Transverse colon (tissue), 4 donors: ENCODE measurements at regions not wholly inside any gene's neighbourhood (a gene's known extent, or its start where the extent isn't known, plus 50 kb on each side); places are given as distances from the start of the nearest gene placed in this dataset.

Source experiments
- DNase-seq: peaks from one replicate; pipeline ENCODE4 v3.0.0-alpha.2; 2019
- H3K27ac ChIP-seq, 4 donors: fragments of 200-600 bp; sonication (generic); 2 replicates each; pipeline ENCODE4 v1.5.1; 2016 to 2018; ENCODE audit warnings: inconsistent platforms in 4 of 4
- H3K27me3 ChIP-seq: fragments of 200-600 bp; sonication (generic); 2 replicates; pipeline ENCODE4 v1.5.1; 2017; ENCODE audit warnings: inconsistent platforms
- H3K36me3 ChIP-seq, 4 donors: fragments of 200-600 bp; sonication (generic); 2 replicates each; pipeline ENCODE4 v1.5.1; 2017 to 2019; ENCODE audit warnings: inconsistent platforms in 4 of 4
- H3K4me1 ChIP-seq, 4 donors: fragments of 200-600 bp; sonication (generic); 2 replicates each; pipeline ENCODE4 v1.5.1; 2017 to 2020; ENCODE audit warnings: inconsistent platforms in 4 of 4
- H3K4me3 ChIP-seq, 4 donors: fragments of 200-600 bp; sonication (generic); 1 replicate in 1 of 4; 2 replicates in 3 of 4; pipeline versions ENCODE4 v1.5.1 to v1.6.1; 2017 to 2019; ENCODE audit warnings: inconsistent platforms in 4 of 4
- H3K9me3 ChIP-seq, 2 donors: fragments of 200-600 bp; sonication (generic); 2 replicates each; pipeline ENCODE4 v1.5.1; 2017 to 2019; ENCODE audit warnings: inconsistent platforms in 2 of 2
- EP300 ChIP-seq: sonication (generic); formaldehyde crosslinking; IDR thresholded peaks from one replicate; pipeline ENCODE4 v1.6.1; 2017; ENCODE audit warnings: antibody characterized with exemption, low read depth
- POLR2A ChIP-seq: fragments of 450-650 bp; IDR thresholded peaks from one replicate; pipeline ENCODE4 v1.6.1; 2016; ENCODE audit warnings: antibody characterized with exemption, mild to moderate bottlenecking, moderate library complexity
- POLR2AphosphoS5 ChIP-seq, 3 donors: sonication (generic); formaldehyde crosslinking; IDR thresholded peaks; one replicate each; pipeline ENCODE4 v1.6.1; 2016; ENCODE audit warnings: antibody characterized with exemption in 3 of 3
- WGBS, 2 donors: methylation state at CpG; one replicate each; pipeline ENCODE4 v1.1.5; 2018; ENCODE audit warnings: low coverage in 1 of 2; 5-methylcytosine and 5-hydroxymethylcytosine counted together
- in situ Hi-C, 4 donors: fragments of 200-750 bp; cut with MboI; loops; one replicate each; pipeline versions ENCODE4 v1.15.0 to v1.15.1; 2017; ENCODE audit warnings: low sequenced_read_pairs in 3 of 4, low pct_ligation_motif_present in 1 of 4, low pct_unique_long_range_greater_than_20kb in 1 of 4
- intact Hi-C: fragments of 100-400 bp; cut with DNase I; formaldehyde crosslinking; loops from one replicate; pipeline ENCODE4 v1.15.1; 2023; ENCODE audit warnings: low total_unique reads
- TF ChIP-seq, protein P1 (sequence below), 5 experiments: fragments of 200-600 bp in 3 of 5; fragments of 450-650 bp in 2 of 5; sonication (generic) in 3 of 5; IDR thresholded peaks; 1 replicate in 2 of 5; 2 replicates in 3 of 5; pipeline ENCODE4 v1.5.1; 2016 to 2017; ENCODE audit warnings: antibody characterized with exemption in 5 of 5, inconsistent platforms in 3 of 5, mild to moderate bottlenecking in 2 of 5, moderate library complexity in 1 of 5

DNA sequence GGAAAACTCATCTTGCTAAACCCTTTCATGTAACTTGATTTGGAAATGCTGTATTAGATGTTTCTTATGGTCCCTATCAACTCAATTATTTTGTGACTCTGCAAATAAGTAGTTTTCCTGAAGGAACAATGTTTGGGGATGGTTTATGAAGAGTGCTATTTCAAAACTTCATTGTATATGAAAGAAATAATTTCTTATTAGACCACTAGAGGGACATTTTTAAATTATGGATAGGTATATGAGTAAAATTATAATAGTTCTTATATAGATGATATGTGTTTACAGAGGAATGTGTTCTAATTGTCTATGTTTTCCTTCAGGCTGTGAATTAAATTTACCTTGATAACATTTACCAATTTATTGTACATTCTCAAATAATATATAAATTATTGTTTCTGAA lies 509.4 kb upstream of the RAG2 start:
- Histone ChIP-seq H3K27me3 (no peaks in the 10 kb centered on the region), H3K36me3 (no peaks in the 10 kb centered on the region), H3K4me1 (no peaks in the 10 kb centered on the region), H3K27ac (no peak overlapping the region), H3K9me3 (no peaks in the 10 kb centered on the region), H3K4me3 (no peak overlapping the region)
- intact Hi-C loops (loop anchor here (5.0 kb wide), 1 partner anchor 455 kb away; no protein-coding TSS in a partner anchor), in situ Hi-C loops (no loop called here)
- TF ChIP-seq, protein P1, sequence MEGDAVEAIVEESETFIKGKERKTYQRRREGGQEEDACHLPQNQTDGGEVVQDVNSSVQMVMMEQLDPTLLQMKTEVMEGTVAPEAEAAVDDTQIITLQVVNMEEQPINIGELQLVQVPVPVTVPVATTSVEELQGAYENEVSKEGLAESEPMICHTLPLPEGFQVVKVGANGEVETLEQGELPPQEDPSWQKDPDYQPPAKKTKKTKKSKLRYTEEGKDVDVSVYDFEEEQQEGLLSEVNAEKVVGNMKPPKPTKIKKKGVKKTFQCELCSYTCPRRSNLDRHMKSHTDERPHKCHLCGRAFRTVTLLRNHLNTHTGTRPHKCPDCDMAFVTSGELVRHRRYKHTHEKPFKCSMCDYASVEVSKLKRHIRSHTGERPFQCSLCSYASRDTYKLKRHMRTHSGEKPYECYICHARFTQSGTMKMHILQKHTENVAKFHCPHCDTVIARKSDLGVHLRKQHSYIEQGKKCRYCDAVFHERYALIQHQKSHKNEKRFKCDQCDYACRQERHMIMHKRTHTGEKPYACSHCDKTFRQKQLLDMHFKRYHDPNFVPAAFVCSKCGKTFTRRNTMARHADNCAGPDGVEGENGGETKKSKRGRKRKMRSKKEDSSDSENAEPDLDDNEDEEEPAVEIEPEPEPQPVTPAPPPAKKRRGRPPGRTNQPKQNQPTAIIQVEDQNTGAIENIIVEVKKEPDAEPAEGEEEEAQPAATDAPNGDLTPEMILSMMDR (IDR thresholded peaks at IDR 0.05), result no peak
- no peak for TF ChIP-seq POLR2AphosphoS5 (IDR thresholded peaks at IDR 0.05)
- TF ChIP-seq EP300, result no peak
- no peak for TF ChIP-seq POLR2A
- DNase-seq, result no peak

DNA sequence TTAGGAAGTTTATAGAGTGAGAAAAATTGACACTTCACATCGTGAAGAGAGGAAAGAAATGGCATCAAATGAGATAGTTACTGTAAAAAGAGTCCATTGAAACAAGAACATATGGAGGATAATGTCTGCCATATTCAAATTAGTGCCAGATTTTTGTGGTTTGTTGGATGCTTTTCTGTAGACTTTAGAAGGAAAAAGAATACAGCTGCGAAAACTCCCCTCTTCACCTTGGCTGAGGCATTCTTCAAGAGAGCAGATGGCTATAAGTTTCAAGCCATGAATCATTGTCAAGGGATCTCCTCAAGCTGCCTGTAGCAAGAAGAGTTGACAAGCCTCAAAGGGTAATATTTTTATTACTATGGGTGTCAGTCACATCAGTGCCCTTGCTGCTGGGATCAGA lies 507.4 kb upstream of the RAG2 start:
- Histone ChIP-seq H3K36me3 (no peaks in the 10 kb centered on the region), H3K27me3 (no peaks in the 10 kb centered on the region), H3K4me3 (no peak overlapping the region)

DNA sequence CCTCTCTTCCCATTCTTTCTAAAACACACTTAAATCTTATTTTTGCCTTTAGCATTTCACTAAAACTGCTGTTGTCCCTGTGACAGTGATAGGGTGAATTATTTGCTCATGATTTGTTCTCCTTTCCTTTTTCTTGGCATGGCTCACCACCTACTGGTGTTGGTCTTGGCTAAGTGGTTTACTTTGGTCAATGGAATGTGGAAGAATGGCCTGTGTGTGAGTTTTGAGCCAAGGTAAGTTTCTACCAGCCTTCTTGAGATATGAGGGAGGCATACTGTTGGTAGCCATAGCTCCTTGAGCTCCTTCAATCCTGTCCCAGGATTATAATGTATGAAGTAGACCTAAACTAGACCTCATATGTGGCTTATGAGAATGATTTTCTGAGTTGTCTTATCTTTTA lies 506.3 kb upstream of the RAG2 start:
- Histone ChIP-seq H3K4me3 (no peak overlapping the region), H3K27ac (no peak overlapping the region), H3K4me1 (no peaks in the 10 kb centered on the region), H3K36me3 (no peaks in the 10 kb centered on the region), H3K27me3 (no peaks in the 10 kb centered on the region), H3K9me3 (no peaks in the 10 kb centered on the region)
- TF ChIP-seq POLR2A, result no peak
- no peak for TF ChIP-seq POLR2AphosphoS5 (IDR thresholded peaks at IDR 0.05)
- no peak for TF ChIP-seq EP300
- TF ChIP-seq, protein P1 (IDR thresholded peaks at IDR 0.05), result no peak
- intact Hi-C loops (no loop called here), in situ Hi-C loops (no loop called here)
- no peak for DNase-seq

More for the DNA sequence above, 507.4 kb upstream of the RAG2 start:
- Histone ChIP-seq H3K9me3 (no peaks in the 10 kb centered on the region), H3K4me1 (no peaks in the 10 kb centered on the region), H3K27ac (no peak overlapping the region)
- intact Hi-C loops, result loop anchor here (5.0 kb wide), 1 partner anchor 453 kb away; no protein-coding TSS in a partner anchor
- WGBS, 2 donors, result 63 to 71% methylated on average over 2 of the region's 2 CpGs
- no peak for DNase-seq
- in situ Hi-C loops, result no loop called here
- TF ChIP-seq, protein P1 (IDR thresholded peaks at IDR 0.05), result no peak
- TF ChIP-seq EP300, result no peak
- no peak for TF ChIP-seq POLR2AphosphoS5 (IDR thresholded peaks at IDR 0.05)
- TF ChIP-seq POLR2A, result no peak

DNA sequence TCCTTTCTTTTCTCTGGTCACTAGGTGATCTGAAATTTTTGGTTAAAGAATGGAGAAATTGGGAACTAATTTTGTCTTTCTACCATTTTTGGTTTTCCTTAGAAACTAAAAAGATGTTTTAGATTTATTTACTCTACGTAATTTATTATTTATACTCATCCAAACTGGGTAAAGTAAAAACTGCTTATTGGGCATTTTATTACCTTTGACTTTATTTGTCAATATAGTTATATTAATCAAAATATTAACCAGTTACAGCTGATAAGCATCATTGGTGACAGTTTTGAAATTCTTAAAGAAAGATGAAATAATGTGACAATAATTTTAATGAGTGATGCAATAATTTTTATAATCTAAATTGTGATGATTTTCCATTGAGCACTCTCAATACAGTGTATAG lies 502.0 kb upstream of the RAG2 start:
- Histone ChIP-seq H3K4me1 (no peaks in the 10 kb centered on the region), H3K36me3 (no peaks in the 10 kb centered on the region), H3K4me3 (no peak overlapping the region), H3K9me3 (no peaks in the 10 kb centered on the region), H3K27me3 (no peaks in the 10 kb centered on the region), H3K27ac (no peak overlapping the region)
- intact Hi-C loops (no loop called here), in situ Hi-C loops (no loop called here)
- DNase-seq, result no peak
- 90 to 100% methylated on average over 1 of the region's 1 CpG for WGBS, 2 donors
- TF ChIP-seq POLR2A (no peak), POLR2AphosphoS5 (IDR thresholded peaks at IDR 0.05) (no peak), EP300 (no peak)
- TF ChIP-seq, protein P1 (IDR thresholded peaks at IDR 0.05), result no peak
